HCT116 (cell line): ENCODE measurements at regions not wholly inside any gene's neighbourhood (a gene's known extent, or its start where the extent isn't known, plus 50 kb on each side); places are given as distances from the start of the nearest gene placed in this dataset.

Experiments
- ATAC-seq: fragments of 200-7000 bp; cut with Tn5 transposase; 2 replicates; pipeline ENCODE4 v1.9.1; 2020; ENCODE audit warnings: mild to moderate bottlenecking, moderate library complexity
- BruUV-seq: library from RNA; stranded (reverse); fragments of 400-500 nt; replicated peaks from 2 replicates; lab custom pipeline; 2021; lab: Mats Ljungman, UMichigan
- CTCF ChIA-PET: fragments of 300-600 bp; sonication (Branson Sonifier 250); formaldehyde crosslinking; loops from one replicate; lab custom pipeline; 2021; ENCODE audit warnings: antibody characterized with exemption; lab: Charles Lee
- POLR2A ChIA-PET: fragments of 300-600, 350-600 bp; sonication (Branson Sonifier 250); formaldehyde crosslinking; loops from one replicate; lab custom pipeline; 2021; ENCODE audit warnings: antibody characterized with exemption; lab: Charles Lee
- RAD21 ChIA-PET, 2 experiments: fragments of 300-600 bp; sonication (Branson Sonifier 250); formaldehyde crosslinking; loops; one replicate each; lab custom pipeline; 2023; ENCODE audit warnings: low total read pairs in 2 of 2; ENCODE audit not compliant: uncharacterized antibody in 2 of 2, unreplicated experiment in 2 of 2, low non-redundant PET in 1 of 2; lab: Charles Lee
- DNase-seq: peaks from one replicate; pipeline ENCODE4 v3.0.0-alpha.2; 2010; ENCODE audit warnings: low read depth, low spot score
- H2AFZ ChIP-seq: fragments of 200-600 bp; shearing (Covaris generic), sonication (generic); 2 replicates; pipeline ENCODE4 v1.6.1; 2017; ENCODE audit warnings: low read depth, mixed run types, mixed read lengths, antibody characterized with exemption, low read length; ENCODE audit not compliant: poor library complexity, severe bottlenecking
- H3K27ac ChIP-seq: 2 replicates; pipeline ENCODE4 v1.5.1; 2012; ENCODE audit warnings: low read depth, low read length
- H3K27me3 ChIP-seq: fragments of 200-600 bp; sonication (generic); 2 replicates; pipeline ENCODE4 v1.6.1; 2016; ENCODE audit warnings: mixed run types, low read length, mixed read lengths; ENCODE audit not compliant: insufficient read depth
- H3K36me3 ChIP-seq, 2 experiments: fragments of 200-500 bp in 1 of 2; fragments of 200-600 bp in 1 of 2; sonication (Bioruptor generic) in 1 of 2; sonication (generic) in 1 of 2; 2 replicates each; pipeline versions ENCODE4 v1.5.1 to v1.6.1; 2014 to 2016; ENCODE audit warnings: low read length in 2 of 2, inconsistent platforms in 1 of 2, mixed read lengths in 1 of 2, mixed run types in 1 of 2; ENCODE audit not compliant: insufficient read depth in 2 of 2, control insufficient read depth in 1 of 2
- H3K4me1 ChIP-seq, 2 experiments: fragments of 200-600 bp in 1 of 2; sonication (generic) in 1 of 2; 2 replicates each; pipeline versions ENCODE4 v1.5.1 to v1.6.1; 2012 to 2017; ENCODE audit warnings: low read length in 2 of 2, inconsistent platforms in 1 of 2, mild to moderate bottlenecking in 1 of 2, mixed read lengths in 1 of 2, mixed run types in 1 of 2, moderate library complexity in 1 of 2; ENCODE audit not compliant: insufficient read depth in 2 of 2, control insufficient read depth in 1 of 2
- H3K4me2 ChIP-seq: fragments of 200-600 bp; sonication (generic); 2 replicates; pipeline ENCODE4 v1.6.1; 2017; ENCODE audit warnings: mixed run types, low read length, mixed read lengths
- H3K4me3 ChIP-seq, 2 experiments: fragments of 200-600 bp in 1 of 2; sonication (generic) in 1 of 2; replicated peaks in 1 of 2; 2 replicates each; pipeline ENCODE4 v1.5.1; 2011 to 2016; ENCODE audit warnings: low read length in 2 of 2, control low read depth in 1 of 2, low read depth in 1 of 2, mild to moderate bottlenecking in 1 of 2, mixed read lengths in 1 of 2, mixed run types in 1 of 2
- H3K79me2 ChIP-seq: fragments of 200-600 bp; sonication (generic); 2 replicates; pipeline ENCODE4 v1.6.1; 2017; ENCODE audit warnings: mild to moderate bottlenecking, mixed run types, low read length, moderate library complexity, mixed read lengths; ENCODE audit not compliant: insufficient read depth
- H3K9ac ChIP-seq: fragments of 200-600 bp; sonication (generic); 2 replicates; pipeline ENCODE4 v1.6.1; 2016; ENCODE audit warnings: low read length, mixed read lengths
- H3K9me2 ChIP-seq: fragments of 200-600 bp; sonication (generic), shearing (Covaris generic); 2 replicates; pipeline ENCODE4 v1.6.1; 2017; ENCODE audit warnings: mixed run types, mild to moderate bottlenecking, moderate library complexity; ENCODE audit not compliant: insufficient read depth
- H3K9me3 ChIP-seq, 2 experiments: fragments of 200-500 bp in 1 of 2; fragments of 200-600 bp in 1 of 2; sonication (Bioruptor generic) in 1 of 2; sonication (generic) in 1 of 2; 2 replicates each; pipeline ENCODE4 v1.6.1; 2014 to 2017; ENCODE audit warnings: low read length in 2 of 2, mixed read lengths in 2 of 2, inconsistent platforms in 1 of 2, low read depth in 1 of 2, mild to moderate bottlenecking in 1 of 2, mixed run types in 1 of 2, moderate library complexity in 1 of 2; ENCODE audit not compliant: control insufficient read depth in 1 of 2, insufficient read depth in 1 of 2
- H4K20me1 ChIP-seq: fragments of 200-600 bp; sonication (generic), shearing (Covaris generic); 2 replicates; pipeline ENCODE4 v1.6.1; 2017; ENCODE audit warnings: mixed run types, mild to moderate bottlenecking, moderate library complexity; ENCODE audit not compliant: insufficient read depth
- CBX3 ChIP-seq: IDR thresholded peaks from 2 replicates; pipeline ENCODE4 v1.6.1; 2012; ENCODE audit warnings: low read depth
- EGR1 ChIP-seq: IDR thresholded peaks from 2 replicates; pipeline ENCODE4 v1.6.1; 2012; ENCODE audit warnings: low read depth
- EZH2 ChIP-seq: fragments of 200-600 bp; sonication (generic); IDR thresholded peaks from 2 replicates; pipeline ENCODE4 v1.6.1; 2017; ENCODE audit warnings: antibody characterized with exemption, mixed run types
- EZH2phosphoT487 ChIP-seq: fragments of 200-600 bp; IDR thresholded peaks from 2 replicates; pipeline ENCODE4 v1.6.1; 2018; ENCODE audit warnings: antibody characterized with exemption, borderline replicate concordance
- FOSL1 ChIP-seq: IDR thresholded peaks from 2 replicates; pipeline ENCODE4 v1.6.1; 2012; ENCODE audit warnings: low read depth
- MAX ChIP-seq: IDR thresholded peaks from 2 replicates; pipeline ENCODE4 v1.6.1; 2012
- POLR2A ChIP-seq: IDR thresholded peaks from 2 replicates; pipeline ENCODE4 v1.7.0; 2011; ENCODE audit warnings: borderline replicate concordance; ENCODE audit not compliant: insufficient read depth, insufficient read length; ENCODE audit errors: extremely low read depth
- POLR2AphosphoS5 ChIP-seq: IDR thresholded peaks from 2 replicates; pipeline ENCODE4 v1.6.1; 2011; ENCODE audit warnings: mild to moderate bottlenecking, low read depth, low read length, moderate library complexity
- RAD21 ChIP-seq: IDR thresholded peaks from 2 replicates; pipeline ENCODE4 v1.6.1; 2012; ENCODE audit warnings: low read depth, mild to moderate bottlenecking
- SRF ChIP-seq: IDR thresholded peaks from 2 replicates; pipeline ENCODE4 v1.6.1; 2012; ENCODE audit warnings: low read depth
- TCF7L2 ChIP-seq: IDR thresholded peaks from 2 replicates; pipeline ENCODE4 v1.7.0; 2011; ENCODE audit warnings: borderline replicate concordance, inconsistent platforms; ENCODE audit not compliant: insufficient read depth, insufficient read length; ENCODE audit errors: extremely low read depth
- ZFX ChIP-seq: fragments of 450-650 bp; IDR thresholded peaks from 2 replicates; pipeline ENCODE4 v1.6.1; 2017
- intact Hi-C: fragments of 100-400 bp; cut with micrococcal nuclease; formaldehyde crosslinking; loops from 2 replicates; pipeline ENCODE4 v1.10.0; 2022
- TF ChIP-seq, protein P1 (sequence below): IDR thresholded peaks from 2 replicates; pipeline ENCODE4 v1.6.1; 2011; ENCODE audit warnings: mild to moderate bottlenecking, low read length, moderate library complexity; ENCODE audit not compliant: insufficient replicate concordance; ENCODE audit errors: extremely low read depth
- TF ChIP-seq, protein P2 (sequence below): IDR thresholded peaks from 2 replicates; pipeline ENCODE4 v1.6.1; 2012
- TF ChIP-seq, protein P3 (sequence below): IDR thresholded peaks from 2 replicates; pipeline ENCODE4 v1.6.1; 2012; ENCODE audit warnings: low read depth

DNA sequence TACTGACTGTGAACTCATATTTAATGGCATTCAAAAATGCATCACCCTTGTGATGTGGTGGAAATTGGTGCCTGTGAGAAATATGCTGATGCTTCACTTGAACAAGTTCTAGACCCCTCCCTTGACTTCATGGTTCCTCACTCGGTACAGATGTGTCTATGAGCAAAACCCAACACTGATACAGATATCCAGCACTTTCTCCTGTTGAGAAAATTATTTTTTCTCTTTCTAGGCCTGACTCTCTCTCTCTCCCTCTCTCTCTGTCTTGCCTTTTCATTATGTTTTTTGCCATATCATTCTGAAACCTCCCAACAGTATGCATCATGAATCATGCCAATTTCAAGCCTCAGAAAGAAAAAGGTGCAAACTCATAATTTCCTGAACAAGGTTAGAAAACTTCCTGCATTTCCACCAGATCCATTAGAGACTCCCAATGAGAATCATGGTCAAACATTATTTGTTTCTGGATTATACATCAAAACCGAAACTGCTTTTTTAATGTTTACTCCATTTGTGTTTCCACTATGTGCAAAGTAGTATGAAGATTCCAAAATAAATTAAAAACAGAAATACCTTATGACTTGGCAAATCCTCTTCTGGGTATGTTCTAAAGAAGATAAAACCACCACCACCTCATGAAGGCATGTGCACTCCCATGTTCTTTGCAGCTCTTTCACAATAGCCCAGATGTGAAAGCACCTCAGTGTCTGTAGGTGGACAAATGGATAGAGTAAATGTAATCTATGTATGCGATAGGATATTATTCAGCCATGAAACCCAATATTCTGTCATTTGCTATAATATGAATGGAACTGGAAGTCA lies 543.6 kb downstream of the TMEM121 start:
- Histone ChIP-seq H3K27me3 (no peaks in the 10 kb centered on the region), H3K9ac (no peak overlapping the region), H3K27ac (no peak overlapping the region), H4K20me1 (no peaks in the 10 kb centered on the region), H3K4me2 (no peak overlapping the region), H2AFZ (no peak overlapping the region), H3K9me3 (no peaks in the 10 kb centered on the region), H3K4me1 (no peaks in the 10 kb centered on the region), H3K9me2 (no peaks in the 10 kb centered on the region), H3K4me3 (no peak overlapping the region), H3K36me3 (no peaks in the 10 kb centered on the region), H3K79me2 (no peaks in the 10 kb centered on the region)
- POLR2A ChIA-PET, result no interaction called here
- no TSS peak for BruUV-seq
- intact Hi-C loops, result no loop called here
- ATAC-seq (no peak), DNase-seq (no peak)
- CTCF ChIA-PET, result no interaction called here
- RAD21 ChIA-PET, result no interaction called here
- TF ChIP-seq MAX (no peak), RAD21 (no peak), FOSL1 (no peak), POLR2AphosphoS5 (no peak), SRF (no peak), POLR2A (no peak), EZH2 (no peak), CBX3 (no peak), TCF7L2 (no peak), EGR1 (no peak), EZH2phosphoT487 (no peak), ZFX (no peak)
- TF ChIP-seq, protein P1, sequence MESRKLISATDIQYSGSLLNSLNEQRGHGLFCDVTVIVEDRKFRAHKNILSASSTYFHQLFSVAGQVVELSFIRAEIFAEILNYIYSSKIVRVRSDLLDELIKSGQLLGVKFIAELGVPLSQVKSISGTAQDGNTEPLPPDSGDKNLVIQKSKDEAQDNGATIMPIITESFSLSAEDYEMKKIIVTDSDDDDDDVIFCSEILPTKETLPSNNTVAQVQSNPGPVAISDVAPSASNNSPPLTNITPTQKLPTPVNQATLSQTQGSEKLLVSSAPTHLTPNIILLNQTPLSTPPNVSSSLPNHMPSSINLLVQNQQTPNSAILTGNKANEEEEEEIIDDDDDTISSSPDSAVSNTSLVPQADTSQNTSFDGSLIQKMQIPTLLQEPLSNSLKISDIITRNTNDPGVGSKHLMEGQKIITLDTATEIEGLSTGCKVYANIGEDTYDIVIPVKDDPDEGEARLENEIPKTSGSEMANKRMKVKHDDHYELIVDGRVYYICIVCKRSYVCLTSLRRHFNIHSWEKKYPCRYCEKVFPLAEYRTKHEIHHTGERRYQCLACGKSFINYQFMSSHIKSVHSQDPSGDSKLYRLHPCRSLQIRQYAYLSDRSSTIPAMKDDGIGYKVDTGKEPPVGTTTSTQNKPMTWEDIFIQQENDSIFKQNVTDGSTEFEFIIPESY, result no peak
- TF ChIP-seq, protein P2, sequence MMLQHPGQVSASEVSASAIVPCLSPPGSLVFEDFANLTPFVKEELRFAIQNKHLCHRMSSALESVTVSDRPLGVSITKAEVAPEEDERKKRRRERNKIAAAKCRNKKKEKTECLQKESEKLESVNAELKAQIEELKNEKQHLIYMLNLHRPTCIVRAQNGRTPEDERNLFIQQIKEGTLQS, result no peak
- TF ChIP-seq, protein P3, sequence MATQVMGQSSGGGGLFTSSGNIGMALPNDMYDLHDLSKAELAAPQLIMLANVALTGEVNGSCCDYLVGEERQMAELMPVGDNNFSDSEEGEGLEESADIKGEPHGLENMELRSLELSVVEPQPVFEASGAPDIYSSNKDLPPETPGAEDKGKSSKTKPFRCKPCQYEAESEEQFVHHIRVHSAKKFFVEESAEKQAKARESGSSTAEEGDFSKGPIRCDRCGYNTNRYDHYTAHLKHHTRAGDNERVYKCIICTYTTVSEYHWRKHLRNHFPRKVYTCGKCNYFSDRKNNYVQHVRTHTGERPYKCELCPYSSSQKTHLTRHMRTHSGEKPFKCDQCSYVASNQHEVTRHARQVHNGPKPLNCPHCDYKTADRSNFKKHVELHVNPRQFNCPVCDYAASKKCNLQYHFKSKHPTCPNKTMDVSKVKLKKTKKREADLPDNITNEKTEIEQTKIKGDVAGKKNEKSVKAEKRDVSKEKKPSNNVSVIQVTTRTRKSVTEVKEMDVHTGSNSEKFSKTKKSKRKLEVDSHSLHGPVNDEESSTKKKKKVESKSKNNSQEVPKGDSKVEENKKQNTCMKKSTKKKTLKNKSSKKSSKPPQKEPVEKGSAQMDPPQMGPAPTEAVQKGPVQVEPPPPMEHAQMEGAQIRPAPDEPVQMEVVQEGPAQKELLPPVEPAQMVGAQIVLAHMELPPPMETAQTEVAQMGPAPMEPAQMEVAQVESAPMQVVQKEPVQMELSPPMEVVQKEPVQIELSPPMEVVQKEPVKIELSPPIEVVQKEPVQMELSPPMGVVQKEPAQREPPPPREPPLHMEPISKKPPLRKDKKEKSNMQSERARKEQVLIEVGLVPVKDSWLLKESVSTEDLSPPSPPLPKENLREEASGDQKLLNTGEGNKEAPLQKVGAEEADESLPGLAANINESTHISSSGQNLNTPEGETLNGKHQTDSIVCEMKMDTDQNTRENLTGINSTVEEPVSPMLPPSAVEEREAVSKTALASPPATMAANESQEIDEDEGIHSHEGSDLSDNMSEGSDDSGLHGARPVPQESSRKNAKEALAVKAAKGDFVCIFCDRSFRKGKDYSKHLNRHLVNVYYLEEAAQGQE, result no peak
